A673 (cell line): ENCODE measurements at regions not wholly inside any gene's neighbourhood (a gene's known extent, or its start where the extent isn't known, plus 50 kb on each side); places are given as distances from the start of the nearest gene placed in this dataset.

Source experiments
- BruUV-seq: library from RNA; stranded (reverse); fragments of 400-500 nt; replicated peaks from 2 replicates; lab custom pipeline; 2021; lab: Mats Ljungman, UMichigan
- CTCF ChIA-PET: fragments of 300-600 bp; sonication (Branson Sonifier 250); formaldehyde crosslinking; loops from one replicate; lab custom pipeline; 2022; ENCODE audit warnings: antibody characterized with exemption; lab: Charles Lee
- POLR2A ChIA-PET: fragments of 300-600 bp; sonication (Branson Sonifier 250); formaldehyde crosslinking; loops from one replicate; lab custom pipeline; 2022; ENCODE audit warnings: antibody characterized with exemption; ENCODE audit not compliant: low non-redundant PET; lab: Charles Lee
- DNase-seq: peaks from one replicate; pipeline ENCODE4 v3.0.0-alpha.2; 2015; ENCODE audit warnings: low spot score
- H3K27ac ChIP-seq: fragments of 200-600 bp; sonication (generic); 2 replicates; pipeline ENCODE4 v1.5.1; 2016; ENCODE audit warnings: mixed run types, low read depth, mild to moderate bottlenecking, mixed read lengths, antibody characterized with exemption, low read length; ENCODE audit not compliant: poor library complexity, severe bottlenecking
- H3K27me3 ChIP-seq: fragments of 200-600 bp; sonication (generic); replicated peaks from 2 replicates; pipeline ENCODE4 v1.6.1; 2017; ENCODE audit warnings: mixed run types, low read depth, mild to moderate bottlenecking, mixed read lengths, antibody characterized with exemption, low read length; ENCODE audit not compliant: insufficient read depth, poor library complexity
- H3K36me3 ChIP-seq: fragments of 200-600 bp; sonication (generic); 2 replicates; pipeline ENCODE4 v1.6.1; 2016; ENCODE audit warnings: mixed run types, mild to moderate bottlenecking, mixed read lengths, antibody characterized with exemption, low read length; ENCODE audit not compliant: insufficient read depth, poor library complexity, severe bottlenecking
- H3K4me1 ChIP-seq: fragments of 200-600 bp; sonication (generic); 2 replicates; pipeline ENCODE4 v1.6.1; 2017; ENCODE audit warnings: mixed run types, mild to moderate bottlenecking, mixed read lengths, antibody characterized with exemption, low read length; ENCODE audit not compliant: insufficient read depth, poor library complexity, severe bottlenecking
- H3K4me3 ChIP-seq: fragments of 200-600 bp; sonication (generic); 2 replicates; pipeline ENCODE4 v1.5.1; 2016; ENCODE audit warnings: low read depth, mixed run types, mild to moderate bottlenecking, mixed read lengths, low read length; ENCODE audit not compliant: poor library complexity, severe bottlenecking
- H3K9me3 ChIP-seq: fragments of 200-600 bp; sonication (generic); 2 replicates; pipeline ENCODE4 v1.6.1; 2016; ENCODE audit warnings: mixed run types, low read depth, mild to moderate bottlenecking, mixed read lengths, antibody characterized with exemption, low read length; ENCODE audit not compliant: poor library complexity, severe bottlenecking
- EZH2 ChIP-seq: fragments of 200-600 bp; sonication (generic); IDR thresholded peaks from 2 replicates; pipeline ENCODE4 v1.6.1; 2017; ENCODE audit warnings: borderline replicate concordance, low read depth, mild to moderate bottlenecking, mixed read lengths, antibody characterized with exemption, low read length; ENCODE audit not compliant: poor library complexity, severe bottlenecking
- intact Hi-C: fragments of 100-400 bp; cut with micrococcal nuclease; formaldehyde crosslinking; loops from one replicate; pipeline ENCODE4 v1.10.0; 2022; ENCODE audit not compliant: unreplicated experiment
- TF ChIP-seq, protein P1 (sequence below): fragments of 300-800, 200-600 bp; sonication (generic); conservative IDR thresholded peaks from 2 replicates; pipeline ENCODE4 v1.5.1; 2017; ENCODE audit warnings: low read depth, mild to moderate bottlenecking, antibody characterized with exemption, low read length, moderate library complexity, mixed read lengths

DNA sequence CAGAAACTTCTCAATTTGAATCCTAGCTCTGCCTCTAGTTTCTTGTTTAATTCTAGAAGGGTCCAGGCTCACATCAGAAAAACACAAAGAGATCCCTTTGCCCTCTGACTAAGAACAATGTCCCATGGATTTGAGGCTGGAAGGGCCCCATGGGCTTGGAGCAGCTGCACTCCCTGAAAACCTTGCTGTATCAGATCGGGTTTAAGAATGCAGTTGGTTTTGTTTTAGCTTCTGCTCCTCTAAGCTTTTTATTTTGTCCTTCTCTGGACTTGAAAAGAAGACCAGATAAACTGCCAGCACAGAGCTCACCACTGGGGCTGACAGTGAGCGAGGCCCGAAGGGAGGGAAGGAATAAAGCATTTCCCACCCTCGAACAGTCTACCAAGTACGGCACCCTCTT is 69.2 kb upstream of the WIPF1 start:
- H3K9me3 ChIP-seq: no peaks in the 10 kb centered on the region
- CTCF ChIA-PET: no interaction called here
- DNase-seq: no peak
- H3K36me3 ChIP-seq: no peaks in the 10 kb centered on the region
- TF ChIP-seq, protein P1, sequence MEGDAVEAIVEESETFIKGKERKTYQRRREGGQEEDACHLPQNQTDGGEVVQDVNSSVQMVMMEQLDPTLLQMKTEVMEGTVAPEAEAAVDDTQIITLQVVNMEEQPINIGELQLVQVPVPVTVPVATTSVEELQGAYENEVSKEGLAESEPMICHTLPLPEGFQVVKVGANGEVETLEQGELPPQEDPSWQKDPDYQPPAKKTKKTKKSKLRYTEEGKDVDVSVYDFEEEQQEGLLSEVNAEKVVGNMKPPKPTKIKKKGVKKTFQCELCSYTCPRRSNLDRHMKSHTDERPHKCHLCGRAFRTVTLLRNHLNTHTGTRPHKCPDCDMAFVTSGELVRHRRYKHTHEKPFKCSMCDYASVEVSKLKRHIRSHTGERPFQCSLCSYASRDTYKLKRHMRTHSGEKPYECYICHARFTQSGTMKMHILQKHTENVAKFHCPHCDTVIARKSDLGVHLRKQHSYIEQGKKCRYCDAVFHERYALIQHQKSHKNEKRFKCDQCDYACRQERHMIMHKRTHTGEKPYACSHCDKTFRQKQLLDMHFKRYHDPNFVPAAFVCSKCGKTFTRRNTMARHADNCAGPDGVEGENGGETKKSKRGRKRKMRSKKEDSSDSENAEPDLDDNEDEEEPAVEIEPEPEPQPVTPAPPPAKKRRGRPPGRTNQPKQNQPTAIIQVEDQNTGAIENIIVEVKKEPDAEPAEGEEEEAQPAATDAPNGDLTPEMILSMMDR: no peak
- no peak for TF ChIP-seq EZH2
- intact Hi-C loops: no loop called here
- no peaks in the 10 kb centered on the region for H3K4me1 ChIP-seq
- BruUV-seq: no TSS peak
- POLR2A ChIA-PET: no interaction called here
- H3K27me3 ChIP-seq: no peaks in the 10 kb centered on the region
- H3K4me3 ChIP-seq: no peak overlapping the region
- no peak overlapping the region for H3K27ac ChIP-seq

DNA sequence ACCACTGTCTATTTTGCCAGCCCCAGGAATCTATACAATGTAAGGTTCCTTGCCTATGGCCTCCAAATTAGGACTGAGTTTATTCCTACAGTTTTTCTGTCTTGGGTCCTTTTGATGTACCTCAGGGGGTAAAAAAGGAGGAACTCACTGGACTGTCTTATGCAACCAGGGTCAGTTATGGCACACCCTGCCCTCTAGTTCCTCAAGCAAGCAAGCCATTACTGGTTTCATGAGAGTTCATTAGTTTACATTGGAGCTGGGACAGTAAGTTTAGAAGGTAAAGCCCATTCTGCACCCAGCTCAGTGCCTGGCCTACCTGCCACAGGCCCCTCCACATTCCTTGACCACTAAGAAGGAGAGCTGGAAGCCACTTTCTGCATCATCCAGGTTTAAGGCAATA is 68.7 kb upstream of the WIPF1 start:
- ChIA-PET POLR2A (no interaction called here), CTCF (no interaction called here)
- TF ChIP-seq, protein P1: no peak
- intact Hi-C loops: no loop called here
- H3K4me3 ChIP-seq: no peak overlapping the region
- H3K4me1 ChIP-seq: no peaks in the 10 kb centered on the region
- no peak overlapping the region for H3K27ac ChIP-seq
- no peaks in the 10 kb centered on the region for H3K27me3 ChIP-seq
- no TSS peak for BruUV-seq
- no peaks in the 10 kb centered on the region for H3K9me3 ChIP-seq
- no peaks in the 10 kb centered on the region for H3K36me3 ChIP-seq
- no peak for DNase-seq

DNA sequence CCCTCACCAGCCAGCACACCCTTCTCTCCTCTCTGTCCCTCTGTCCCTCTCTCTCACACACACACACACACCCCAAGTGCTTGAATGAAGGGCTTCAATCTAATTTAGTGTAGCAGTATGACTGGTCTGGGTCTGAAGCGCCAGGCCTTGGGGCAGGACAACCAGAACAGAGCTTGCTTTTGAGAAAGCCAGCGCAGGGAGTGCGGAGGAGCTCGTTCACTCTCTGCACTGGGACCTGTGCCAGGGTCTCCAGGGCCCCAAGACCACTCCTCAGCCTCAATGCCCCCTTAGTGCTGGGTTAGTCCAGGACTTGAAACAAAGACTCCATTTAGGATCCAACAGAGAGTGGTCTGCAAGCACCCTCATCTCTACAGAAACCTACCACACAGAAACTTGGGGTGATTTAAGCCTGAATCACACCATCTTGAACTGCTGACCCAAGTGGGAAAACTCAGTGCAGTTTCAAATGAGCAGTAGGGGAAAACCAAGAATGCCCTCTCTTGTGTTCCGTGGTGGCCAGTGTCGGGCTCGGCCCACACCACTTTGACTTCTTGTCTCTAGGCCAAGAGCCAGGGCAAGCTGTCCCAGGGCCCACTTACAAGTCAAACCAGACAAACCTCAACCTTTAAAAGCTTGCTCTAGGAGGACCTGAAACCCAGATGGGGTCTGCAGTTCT is 66.6 kb upstream of the WIPF1 start:
- intact Hi-C loops: no loop called here
- no TSS peak for BruUV-seq

More for the DNA sequence above, 66.6 kb upstream of the WIPF1 start:
- H3K27ac ChIP-seq: no peak overlapping the region
- ChIA-PET CTCF (no interaction called here), POLR2A (no interaction called here)
- no peak for DNase-seq
- TF ChIP-seq, protein P1: no peak
- no peak for TF ChIP-seq EZH2
- no peak overlapping the region for H3K4me3 ChIP-seq
- H3K27me3 ChIP-seq: no peaks in the 10 kb centered on the region
- H3K9me3 ChIP-seq: no peaks in the 10 kb centered on the region
- no peaks in the 10 kb centered on the region for H3K4me1 ChIP-seq
- H3K36me3 ChIP-seq: no peaks in the 10 kb centered on the region
